Esophagus (tissue), 2 donors: ENCODE measurements at regions not wholly inside any gene's neighbourhood (a gene's known extent, or its start where the extent isn't known, plus 50 kb on each side); places are given as distances from the start of the nearest gene placed in this dataset.

Experiments used
- H3K27ac ChIP-seq, 2 donors: one replicate each; pipeline ENCODE4 v1.5.1; 2013; ENCODE audit warnings: low read depth in 2 of 2, mild to moderate bottlenecking in 2 of 2, inconsistent platforms in 1 of 2, low read length in 1 of 2, moderate library complexity in 1 of 2
- H3K27me3 ChIP-seq, 2 donors: one replicate each; pipeline ENCODE4 v1.6.1; 2013; ENCODE audit warnings: low read length in 2 of 2, control low read depth in 1 of 2, mild to moderate bottlenecking in 1 of 2; ENCODE audit not compliant: insufficient read depth in 2 of 2, control insufficient read depth in 1 of 2
- H3K36me3 ChIP-seq, 2 donors: one replicate each; pipeline ENCODE4 v1.6.1; 2013; ENCODE audit warnings: low read length in 1 of 2; ENCODE audit not compliant: control insufficient read depth in 2 of 2, insufficient read depth in 2 of 2
- H3K4me1 ChIP-seq, 2 donors: one replicate each; pipeline ENCODE4 v1.6.1; 2013; ENCODE audit warnings: low read length in 1 of 2; ENCODE audit not compliant: control insufficient read depth in 2 of 2, insufficient read depth in 2 of 2
- H3K4me3 ChIP-seq, 2 donors: one replicate each; pipeline ENCODE4 v1.5.1; 2013; ENCODE audit warnings: low read length in 2 of 2, mild to moderate bottlenecking in 2 of 2, low read depth in 1 of 2, moderate library complexity in 1 of 2
- H3K9me3 ChIP-seq, 2 donors: one replicate each; pipeline ENCODE4 v1.6.1; 2013; ENCODE audit warnings: mild to moderate bottlenecking in 2 of 2, low read depth in 1 of 2, low read length in 1 of 2, moderate library complexity in 1 of 2; ENCODE audit not compliant: control insufficient read depth in 2 of 2, insufficient read depth in 1 of 2
- WGBS, 2 donors: extraction: QIAGEN DNeasy Blood & Tissue Kit; methylation state at CpG; one replicate each; pipeline ENCODE4 v1.1.7; 2013; 5-methylcytosine and 5-hydroxymethylcytosine counted together
- donor health status: healthy with polysubstance abuse.
- donor health status: Bipolar disorder and iron deficiency.

DNA sequence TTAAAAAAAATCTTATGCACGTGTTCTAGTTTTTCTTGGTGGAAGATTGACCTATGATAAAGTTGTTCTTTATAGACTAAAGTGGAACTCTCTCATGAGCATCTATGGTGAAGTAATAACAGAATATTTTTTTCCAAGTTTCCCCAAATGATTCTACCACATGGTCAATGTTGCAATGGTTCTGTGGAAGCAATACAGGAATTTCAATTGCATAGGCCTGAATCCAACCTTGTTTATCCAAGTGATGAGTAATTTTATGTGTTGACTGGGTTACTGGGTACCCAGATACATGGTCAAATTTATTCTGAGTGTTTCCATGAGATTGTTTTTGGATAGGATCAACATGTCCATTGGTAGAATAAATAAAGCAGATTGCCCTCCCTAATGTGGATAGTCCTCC lies 581.5 kb downstream of the MMUT start:
- no peaks in the 10 kb centered on the region for H3K4me1 ChIP-seq
- no peaks in the 10 kb centered on the region for H3K27me3 ChIP-seq
- H3K4me3 ChIP-seq = no peak overlapping the region
- 53 to 71% methylated on average over 1 of the region's 1 CpG for WGBS, 2 donors
- H3K27ac ChIP-seq = no peak overlapping the region
- no peaks in the 10 kb centered on the region for H3K36me3 ChIP-seq
- no peaks in the 10 kb centered on the region for H3K9me3 ChIP-seq

- no peaks in the 10 kb centered on the region for H3K9me3 ChIP-seq
- H3K4me3 ChIP-seq = no peak overlapping the region
- H3K27ac ChIP-seq = no peak overlapping the region
- H3K36me3 ChIP-seq = no peaks in the 10 kb centered on the region
- no peaks in the 10 kb centered on the region for H3K4me1 ChIP-seq
- no peaks in the 10 kb centered on the region for H3K27me3 ChIP-seq
- 41 to 53% methylated on average over 1 of the region's 1 CpG for WGBS, 2 donors
Measured at GRCh38 chr6:48869595-48869994, 593.5 kb downstream of the MMUT start.

DNA sequence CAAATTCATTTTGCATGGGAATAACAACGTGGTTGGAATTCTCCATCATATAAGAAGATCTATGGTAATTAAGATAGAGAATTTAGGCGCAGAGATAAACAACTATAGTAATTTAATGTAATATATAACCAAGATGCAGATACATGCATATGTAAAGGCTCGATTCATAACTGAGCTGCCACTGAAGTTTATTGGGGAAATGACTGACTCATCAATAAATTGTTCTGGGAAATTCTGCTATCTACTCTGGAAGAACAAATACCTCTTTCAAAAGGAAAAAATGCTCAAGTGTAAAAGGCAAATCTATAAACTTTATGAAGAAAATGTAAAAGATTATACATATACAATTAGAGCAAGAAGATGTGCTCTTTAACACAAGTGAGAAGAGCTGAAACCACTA lies 596.4 kb downstream of the MMUT start:
- H3K27me3 ChIP-seq = no peaks in the 10 kb centered on the region
- no peaks in the 10 kb centered on the region for H3K36me3 ChIP-seq
- H3K4me1 ChIP-seq = no peaks in the 10 kb centered on the region
- H3K27ac ChIP-seq = no peak overlapping the region
- no peak overlapping the region for H3K4me3 ChIP-seq
- H3K9me3 ChIP-seq = no peaks in the 10 kb centered on the region
- 82 to 91% methylated on average over 3 of the region's 3 CpGs for WGBS, 2 donors

DNA sequence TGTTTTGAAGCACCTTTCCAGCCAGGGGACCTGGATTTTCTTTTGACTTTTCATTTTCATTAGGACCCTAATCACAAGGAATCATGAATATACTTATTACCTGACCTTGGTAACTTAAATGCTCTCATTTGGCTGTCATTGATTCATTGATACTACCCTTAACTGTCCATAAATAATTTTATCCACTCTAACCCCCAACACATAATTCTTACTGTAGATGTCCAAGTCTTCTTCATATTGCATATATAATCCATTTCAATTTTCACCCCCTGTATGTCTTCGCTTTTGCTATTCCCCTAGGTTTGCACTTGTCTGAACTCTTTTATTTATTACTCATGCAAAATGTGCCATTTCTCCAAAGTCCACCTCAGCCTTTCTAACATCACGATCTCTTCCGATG lies 602.9 kb downstream of the MMUT start:
- no peaks in the 10 kb centered on the region for H3K4me1 ChIP-seq
- H3K27me3 ChIP-seq = no peaks in the 10 kb centered on the region
- no peak overlapping the region for H3K27ac ChIP-seq
- H3K9me3 ChIP-seq = no peaks in the 10 kb centered on the region
- 94% methylated on average over 3 of the region's 3 CpGs for WGBS, 2 donors
- H3K36me3 ChIP-seq = no peaks in the 10 kb centered on the region
- H3K4me3 ChIP-seq = no peak overlapping the region

DNA sequence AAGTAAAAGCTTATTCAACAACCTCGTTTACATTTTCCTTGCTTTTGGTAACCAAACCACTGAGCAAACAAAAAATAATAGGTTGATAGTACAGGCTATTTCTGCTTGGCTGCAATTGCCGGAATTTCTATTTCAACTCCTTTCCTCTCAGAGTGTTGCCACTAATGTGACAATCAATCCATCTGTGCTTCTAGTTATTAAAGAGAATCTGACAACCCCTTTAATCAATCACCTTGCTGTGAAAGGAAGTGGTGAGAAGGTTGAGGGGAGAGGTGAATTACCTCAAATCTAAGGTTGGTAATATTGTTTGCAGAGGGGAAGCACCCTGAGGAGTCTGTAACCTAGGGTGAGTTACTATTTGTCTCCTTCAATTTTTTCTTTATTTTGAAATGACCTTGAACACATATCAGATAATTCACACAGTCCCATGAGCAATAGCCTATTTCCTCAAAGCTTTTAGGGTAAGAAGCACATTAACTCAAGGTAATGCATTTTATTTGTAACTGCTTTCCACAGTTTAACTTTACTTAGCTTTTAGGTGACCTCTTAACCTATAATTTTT lies 603.4 kb downstream of the MMUT start:
- no peaks in the 10 kb centered on the region for H3K4me1 ChIP-seq
- no peak overlapping the region for H3K27ac ChIP-seq
- H3K27me3 ChIP-seq = no peaks in the 10 kb centered on the region
- 30 to 35% methylated on average over 2 of the region's 2 CpGs for WGBS, 2 donors
- H3K9me3 ChIP-seq = no peaks in the 10 kb centered on the region
- H3K4me3 ChIP-seq = no peak overlapping the region
- no peaks in the 10 kb centered on the region for H3K36me3 ChIP-seq

- H3K27ac ChIP-seq = no peak overlapping the region
- WGBS, 2 donors = 77 to 85% methylated on average over 3 of the region's 3 CpGs
Measured at GRCh38 chr6:48845219-48845618, 617.8 kb downstream of the MMUT start.

GRCh38 chr6:48844696-48845095 lies 618.4 kb downstream of the MMUT start:
- 81 to 84% methylated on average over 2 of the region's 2 CpGs for WGBS, 2 donors
- Histone ChIP-seq H3K36me3 (no peaks in the 10 kb centered on the region), H3K9me3 (peaks cover 3 to 5% of the 10 kb centered on the region in 2 donors), H3K27me3 (no peaks in the 10 kb centered on the region), H3K4me3 (no peak overlapping the region), H3K27ac (no peak overlapping the region), H3K4me1 (no peaks in the 10 kb centered on the region)

More at GRCh38 chr6:48845219-48845618, 617.8 kb downstream of the MMUT start:
- no peaks in the 10 kb centered on the region for H3K4me1 ChIP-seq
- no peaks in the 10 kb centered on the region for H3K36me3 ChIP-seq
- H3K9me3 ChIP-seq = peaks cover 3 to 5% of the 10 kb centered on the region in 2 donors
- H3K27me3 ChIP-seq = no peaks in the 10 kb centered on the region
- no peak overlapping the region for H3K4me3 ChIP-seq

DNA sequence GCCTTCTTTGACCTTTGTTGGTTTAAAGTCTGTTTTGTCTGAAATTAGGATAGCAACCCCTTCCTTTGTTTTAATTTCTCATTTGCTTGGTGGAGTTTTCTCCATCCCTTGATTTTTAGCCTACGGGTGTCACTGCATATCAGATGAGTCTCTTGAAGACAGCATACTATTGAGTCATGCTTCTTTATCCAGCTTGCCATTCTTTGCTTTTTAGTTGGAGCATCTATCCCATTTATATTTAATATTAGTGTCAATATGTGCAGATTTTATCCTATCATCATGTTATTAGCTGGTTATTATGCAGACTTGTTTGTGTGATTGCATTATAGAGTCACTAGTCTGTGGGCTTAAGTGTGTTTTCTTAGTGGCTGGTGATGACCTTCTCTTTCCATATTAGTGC lies 622.2 kb downstream of the MMUT start:
- 91 to 95% methylated on average over 1 of the region's 1 CpG for WGBS, 2 donors
- Histone ChIP-seq H3K36me3 (no peaks in the 10 kb centered on the region), H3K9me3 (peaks cover 3 to 5% of the 10 kb centered on the region in 2 donors), H3K27me3 (no peaks in the 10 kb centered on the region), H3K27ac (no peak overlapping the region), H3K4me1 (no peaks in the 10 kb centered on the region), H3K4me3 (no peak overlapping the region)

GRCh38 chr6:48839206-48839605 lies 623.8 kb downstream of the MMUT start:
- H3K9me3 ChIP-seq = peaks cover 2 to 3% of the 10 kb centered on the region in 2 donors
- H3K27me3 ChIP-seq = no peaks in the 10 kb centered on the region
- H3K4me3 ChIP-seq = no peak overlapping the region
- H3K4me1 ChIP-seq = no peaks in the 10 kb centered on the region
- H3K27ac ChIP-seq = no peak overlapping the region
- 19% methylated on average over 2 of the region's 2 CpGs for WGBS, 2 donors
- no peaks in the 10 kb centered on the region for H3K36me3 ChIP-seq

DNA sequence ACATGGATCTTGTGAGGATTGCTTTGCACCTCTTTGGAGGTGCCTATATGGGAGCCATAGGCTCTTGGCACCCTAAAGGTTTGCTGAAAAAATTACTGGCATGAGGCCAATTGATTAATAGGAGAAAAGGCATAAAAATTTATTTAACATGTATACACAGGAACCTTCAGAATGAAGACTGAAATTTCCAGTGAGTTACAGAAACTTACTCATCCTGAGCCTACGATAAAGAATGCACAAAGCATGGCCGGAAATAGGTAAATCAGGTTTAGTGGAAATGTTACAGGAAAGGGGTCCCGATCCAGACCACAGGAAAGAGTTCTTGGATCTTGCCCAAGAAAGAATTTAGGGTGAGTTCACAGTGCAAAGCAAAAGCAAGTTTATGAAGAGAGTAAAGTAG lies 625.3 kb downstream of the MMUT start:
- Histone ChIP-seq H3K36me3 (no peaks in the 10 kb centered on the region), H3K27ac (no peak overlapping the region)
- WGBS, 2 donors = 59 to 64% methylated on average over 3 of the region's 3 CpGs

More for the DNA sequence above, 625.3 kb downstream of the MMUT start:
- Histone ChIP-seq H3K27me3 (no peaks in the 10 kb centered on the region), H3K9me3 (peaks cover 0 to 2% of the 10 kb centered on the region in 2 donors), H3K4me3 (no peak overlapping the region), H3K4me1 (no peaks in the 10 kb centered on the region)
